ENCODE measurements at regions not wholly inside any gene's neighbourhood (a gene's known extent, or its start where the extent isn't known, plus 50 kb on each side); places are given as distances from the start of the nearest gene placed in this dataset.
"Not testable (repeated sequence)": the region's sequence is repeated elsewhere in the genome, so short reads cannot be mapped to it uniquely, and the experiment has no call there.

GRCh38 chr11:82185925-82186324 lies 547.7 kb downstream of the FAM181B start:
- intact Hi-C loops (cut with DNase I): no loop called here
- Histone ChIP-seq H3K4me1 (replicated peaks in 1 of 2) (no peaks in the 10 kb centered on the region), H3K4me3 (no peak overlapping the region), H3K36me3 (replicated peaks in 1 of 2) (no peaks in the 10 kb centered on the region), H3K9me3 (replicated peaks in 1 of 3) (no peaks in the 10 kb centered on the region), H3K27ac (no peak overlapping the region), H3K27me3 (no peaks in the 10 kb centered on the region)
- 86 to 95% (median 90%) methylated on average over 3 of the region's 3 CpGs for WGBS, 4 donors
- no peak for DNase-seq
- TF ChIP-seq POLR2A (IDR thresholded peaks at IDR 0.05) (no peak), CTCF (IDR thresholded peaks at IDR 0.05) (no peak)

GRCh38 chr11:82184966-82185365 lies 548.7 kb downstream of the FAM181B start:
- DNase-seq: no peak
- intact Hi-C loops (cut with DNase I): no loop called here
- Histone ChIP-seq H3K36me3 (replicated peaks in 1 of 2) (no peaks in the 10 kb centered on the region), H3K4me1 (replicated peaks in 1 of 2) (no peaks in the 10 kb centered on the region), H3K4me3 (no peak overlapping the region), H3K9me3 (replicated peaks in 1 of 3) (no peaks in the 10 kb centered on the region), H3K27ac (no peak overlapping the region), H3K27me3 (no peaks in the 10 kb centered on the region)
- WGBS, 4 donors: 79 to 90% (median 85%) methylated on average over 3 of the region's 3 CpGs
- TF ChIP-seq POLR2A (IDR thresholded peaks at IDR 0.05) (no peak), CTCF (IDR thresholded peaks at IDR 0.05) (no peak)

- TF ChIP-seq POLR2A (IDR thresholded peaks at IDR 0.05): no peak
- no peaks in the 10 kb centered on the region for H3K36me3 ChIP-seq (replicated peaks in 1 of 2)
- H3K9me3 ChIP-seq (replicated peaks in 1 of 3): no peaks in the 10 kb centered on the region
- H3K27me3 ChIP-seq: no peaks in the 10 kb centered on the region
- intact Hi-C loops (cut with DNase I): no loop called here
- DNase-seq: no peak
- no peak overlapping the region for H3K4me3 ChIP-seq
- H3K27ac ChIP-seq: no peak overlapping the region
- WGBS, 4 donors: 49 to 73% (median 67%) methylated on average over 2 of the region's 2 CpGs
- no peaks in the 10 kb centered on the region for H3K4me1 ChIP-seq (replicated peaks in 1 of 2)
These were observed 550.3 kb downstream of the FAM181B start for GRCh38 chr11:82183346-82183745.

- H3K27me3 ChIP-seq; intact Hi-C loops (cut with DNase I); H3K9me3 ChIP-seq (replicated peaks in 1 of 3); DNase-seq; H3K36me3 ChIP-seq (replicated peaks in 1 of 2); H3K27ac ChIP-seq; H3K4me1 ChIP-seq (replicated peaks in 1 of 2); H3K4me3 ChIP-seq: not testable (repeated sequence)
- 82 to 97% (median 89%) methylated on average over 1 to 2 of the region's 2 CpGs for WGBS, 4 donors
These were observed 551.0 kb downstream of the FAM181B start for GRCh38 chr11:82182697-82183096.

- WGBS, 4 donors: 93 to 97% (median 95%) methylated on average over 13 to 25 of the region's 25 CpGs
These were observed 551.9 kb downstream of the FAM181B start for GRCh38 chr11:82181796-82182195.

GRCh38 chr11:82176945-82177344 lies 556.7 kb downstream of the FAM181B start:
- DNase-seq: no peak
- Histone ChIP-seq H3K27me3 (no peaks in the 10 kb centered on the region), H3K9me3 (replicated peaks in 1 of 3) (no peaks in the 10 kb centered on the region), H3K4me3 (no peak overlapping the region), H3K4me1 (replicated peaks in 1 of 2) (no peaks in the 10 kb centered on the region), H3K36me3 (replicated peaks in 1 of 2) (no peaks in the 10 kb centered on the region), H3K27ac (no peak overlapping the region)
- 85 to 91% (median 89%) methylated on average over 2 of the region's 2 CpGs for WGBS, 4 donors
- TF ChIP-seq POLR2A (IDR thresholded peaks at IDR 0.05) (no peak), CTCF (IDR thresholded peaks at IDR 0.05) (no peak)
- intact Hi-C loops (cut with DNase I): no loop called here

More at GRCh38 chr11:82181796-82182195, 551.9 kb downstream of the FAM181B start:
- H3K9me3 ChIP-seq (replicated peaks in 1 of 3); H3K4me3 ChIP-seq; H3K27me3 ChIP-seq; H3K27ac ChIP-seq; H3K4me1 ChIP-seq (replicated peaks in 1 of 2); H3K36me3 ChIP-seq (replicated peaks in 1 of 2); DNase-seq; intact Hi-C loops (cut with DNase I): not testable (repeated sequence)

All from adrenal gland (tissue), 9 donors.